ENCODE measurements at regions not wholly inside any gene's neighbourhood (a gene's known extent, or its start where the extent isn't known, plus 50 kb on each side); places are given as distances from the start of the nearest gene placed in this dataset.
A peak's percentile ranks its signal among the peaks of the same experiment; 100 is the strongest.

- Mint-ChIP-seq H3K4me3 (ENCODE audit: unreplicated experiment) (no peak overlapping the region), H3K27ac (ENCODE audit: unreplicated experiment) (peak overlapping the region; percentile 81), H3K27me3 (ENCODE audit: low read depth) (no peaks in the 10 kb centered on the region), H3K9me3 (ENCODE audit: low read depth) (no peaks in the 10 kb centered on the region), H3K4me1 (ENCODE audit: low read depth) (peaks cover 33% of the 10 kb centered on the region), H3K36me3 (ENCODE audit: low read depth) (no peaks in the 10 kb centered on the region)
- no peak for DNase-seq (ENCODE audit: low spot score)
- no peak for TF ChIP-seq CTCF (IDR thresholded peaks at IDR 0.05)
Measured at GRCh38 chr4:108359986-108360681, 191.4 kb upstream of the LEF1 start.

- H3K4me1 Mint-ChIP-seq (ENCODE audit: low read depth): peaks cover 33% of the 10 kb centered on the region
- H3K4me3 Mint-ChIP-seq (ENCODE audit: unreplicated experiment): no peak overlapping the region
- no peaks in the 10 kb centered on the region for H3K36me3 Mint-ChIP-seq (ENCODE audit: low read depth)
- TF ChIP-seq CTCF (IDR thresholded peaks at IDR 0.05): no peak
- H3K27me3 Mint-ChIP-seq (ENCODE audit: low read depth): no peaks in the 10 kb centered on the region
- DNase-seq (ENCODE audit: low spot score): no peak
- H3K27ac Mint-ChIP-seq (ENCODE audit: unreplicated experiment): no peak overlapping the region
- no peaks in the 10 kb centered on the region for H3K9me3 Mint-ChIP-seq (ENCODE audit: low read depth)
Measured at GRCh38 chr4:108359130-108359985, 190.6 kb upstream of the LEF1 start.

GRCh38 chr4:108355902-108356535, 187.3 kb upstream of the LEF1 start:
- peaks cover 40% of the 10 kb centered on the region for H3K4me1 Mint-ChIP-seq (ENCODE audit: low read depth)
- no peaks in the 10 kb centered on the region for H3K27me3 Mint-ChIP-seq (ENCODE audit: low read depth)
- no peak for TF ChIP-seq CTCF (IDR thresholded peaks at IDR 0.05)
- no peaks in the 10 kb centered on the region for H3K36me3 Mint-ChIP-seq (ENCODE audit: low read depth)
- no peaks in the 10 kb centered on the region for H3K9me3 Mint-ChIP-seq (ENCODE audit: low read depth)
- no peak for DNase-seq (ENCODE audit: low spot score)
- H3K27ac Mint-ChIP-seq (ENCODE audit: unreplicated experiment): no peak overlapping the region
- H3K4me3 Mint-ChIP-seq (ENCODE audit: unreplicated experiment): no peak overlapping the region

- no peak for DNase-seq (ENCODE audit: low spot score)
- H3K27me3 Mint-ChIP-seq (ENCODE audit: low read depth): no peaks in the 10 kb centered on the region
- no peak for TF ChIP-seq CTCF (IDR thresholded peaks at IDR 0.05)
- H3K9me3 Mint-ChIP-seq (ENCODE audit: low read depth): no peaks in the 10 kb centered on the region
- H3K36me3 Mint-ChIP-seq (ENCODE audit: low read depth): no peaks in the 10 kb centered on the region
- no peak overlapping the region for H3K27ac Mint-ChIP-seq (ENCODE audit: unreplicated experiment)
- H3K4me3 Mint-ChIP-seq (ENCODE audit: unreplicated experiment): no peak overlapping the region
- peaks cover 36% of the 10 kb centered on the region for H3K4me1 Mint-ChIP-seq (ENCODE audit: low read depth)
Measured at GRCh38 chr4:108355186-108355901, 186.6 kb upstream of the LEF1 start.

Measured in chondrocyte (in vitro differentiated cells).